Peyer's patch (tissue), 4 donors: ENCODE measurements at regions not wholly inside any gene's neighbourhood (a gene's known extent, or its start where the extent isn't known, plus 50 kb on each side); places are given as distances from the start of the nearest gene placed in this dataset.

Source experiments
- POLR2A ChIP-seq, 2 donors: fragments of 450-650 bp; IDR thresholded peaks; one replicate each; pipeline ENCODE4 v1.5.1; 2017; ENCODE audit warnings: antibody characterized with exemption in 2 of 2, mild to moderate bottlenecking in 2 of 2, moderate library complexity in 2 of 2
- TF ChIP-seq, protein P1 (sequence below), 6 experiments: fragments of 450-650 bp in 4 of 6; fragments of 200-600 bp in 2 of 6; sonication (generic) in 1 of 6; IDR thresholded peaks; one replicate each; pipeline ENCODE4 v1.5.1; 2017 to 2019; ENCODE audit warnings: antibody characterized with exemption in 6 of 6, mild to moderate bottlenecking in 3 of 6, moderate library complexity in 1 of 6

GRCh38 chr4:116880625-116881024 is 204.8 kb downstream of the TRAM1L1 start:
- no peak for TF ChIP-seq POLR2A (IDR thresholded peaks at IDR 0.05)
- TF ChIP-seq, protein P1, sequence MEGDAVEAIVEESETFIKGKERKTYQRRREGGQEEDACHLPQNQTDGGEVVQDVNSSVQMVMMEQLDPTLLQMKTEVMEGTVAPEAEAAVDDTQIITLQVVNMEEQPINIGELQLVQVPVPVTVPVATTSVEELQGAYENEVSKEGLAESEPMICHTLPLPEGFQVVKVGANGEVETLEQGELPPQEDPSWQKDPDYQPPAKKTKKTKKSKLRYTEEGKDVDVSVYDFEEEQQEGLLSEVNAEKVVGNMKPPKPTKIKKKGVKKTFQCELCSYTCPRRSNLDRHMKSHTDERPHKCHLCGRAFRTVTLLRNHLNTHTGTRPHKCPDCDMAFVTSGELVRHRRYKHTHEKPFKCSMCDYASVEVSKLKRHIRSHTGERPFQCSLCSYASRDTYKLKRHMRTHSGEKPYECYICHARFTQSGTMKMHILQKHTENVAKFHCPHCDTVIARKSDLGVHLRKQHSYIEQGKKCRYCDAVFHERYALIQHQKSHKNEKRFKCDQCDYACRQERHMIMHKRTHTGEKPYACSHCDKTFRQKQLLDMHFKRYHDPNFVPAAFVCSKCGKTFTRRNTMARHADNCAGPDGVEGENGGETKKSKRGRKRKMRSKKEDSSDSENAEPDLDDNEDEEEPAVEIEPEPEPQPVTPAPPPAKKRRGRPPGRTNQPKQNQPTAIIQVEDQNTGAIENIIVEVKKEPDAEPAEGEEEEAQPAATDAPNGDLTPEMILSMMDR (IDR thresholded peaks at IDR 0.05): no peak
